K562 (cell line): ENCODE measurements at regions not wholly inside any gene's neighbourhood (a gene's known extent, or its start where the extent isn't known, plus 50 kb on each side); places are given as distances from the start of the nearest gene placed in this dataset.

Experiments
- ATAC-seq: fragments of 200-7000 bp; cut with Tn5 transposase; 3 replicates; pipeline ENCODE4 v1.9.1; 2020; ENCODE audit warnings: moderate library complexity
- BruUV-seq: library from RNA; stranded (reverse); fragments of 400-500 nt; replicated peaks from 2 replicates; lab custom pipeline; 2021; lab: Mats Ljungman, UMichigan
- CTCF ChIA-PET: fragments of 300-600 bp; formaldehyde crosslinking; extraction: SDS; loops from one replicate; lab custom pipeline; 2021; ENCODE audit warnings: low intra/inter-chr PET ratio; lab: Yijun Ruan, JAX
- POLR2A ChIA-PET: fragments of 300-600, 350-650 bp; sonication (Branson Sonifier 250); formaldehyde crosslinking; extraction: SDS; loops from one replicate; lab custom pipeline; 2021; ENCODE audit warnings: antibody characterized with exemption, inconsistent platforms; lab: Yijun Ruan, JAX
- DNase-seq, 4 experiments: peaks; one replicate each; pipeline versions ENCODE4 v3.0.0 to v3.0.0-alpha.2; 2011 to 2018; ENCODE audit warnings: low spot score in 3 of 4, mixed read lengths in 3 of 4; ENCODE audit errors: extremely low read depth in 1 of 4
- FAIRE-seq: peaks from 2 replicates; lab custom pipeline; 2011; peaks lifted over from hg19 to GRCh38; lab: Jason Lieb, UNC
- H2AFZ ChIP-seq: 2 replicates; pipeline ENCODE4 v1.6.0; 2011; ENCODE audit warnings: low read depth, low read length, control low read depth, inconsistent platforms
- H3K27ac ChIP-seq: fragments of 200-600 bp; 3 replicates; pipeline ENCODE4 v1.8.0; 2011; ENCODE audit warnings: low read depth, mild to moderate bottlenecking, control low read depth, inconsistent platforms, low read length, moderate library complexity, mixed read lengths; ENCODE audit errors: extremely low read depth
- H3K27me3 ChIP-seq, 2 experiments: fragments of 300-600 bp in 1 of 2; 2 replicates in 1 of 2; 3 replicates in 1 of 2; pipeline versions ENCODE4 v1.6.0 to v1.8.0; 2011; ENCODE audit warnings: inconsistent platforms in 2 of 2, low read length in 2 of 2, mild to moderate bottlenecking in 1 of 2, mixed read lengths in 1 of 2, moderate library complexity in 1 of 2; ENCODE audit not compliant: control insufficient read depth in 2 of 2, insufficient read depth in 2 of 2
- H3K36me3 ChIP-seq: fragments of 300-600 bp; 3 replicates; pipeline ENCODE4 v1.8.0; 2011; ENCODE audit warnings: mild to moderate bottlenecking, low read length, inconsistent platforms; ENCODE audit not compliant: control insufficient read depth, insufficient read depth
- H3K4me1 ChIP-seq, 2 experiments: fragments of 200-600 bp in 1 of 2; replicated peaks in 1 of 2; 2 replicates in 1 of 2; 3 replicates in 1 of 2; pipeline versions ENCODE4 v1.5.1 to v1.8.0; 2011; ENCODE audit warnings: inconsistent platforms in 2 of 2, low read length in 2 of 2, mild to moderate bottlenecking in 1 of 2, mixed read lengths in 1 of 2, moderate library complexity in 1 of 2; ENCODE audit not compliant: control insufficient read depth in 2 of 2, insufficient read depth in 2 of 2
- H3K4me2 ChIP-seq: 2 replicates; pipeline ENCODE4 v1.6.1; 2011; ENCODE audit warnings: low read length, control low read depth, inconsistent platforms, mixed read lengths; ENCODE audit not compliant: insufficient read depth
- H3K4me3 ChIP-seq: fragments of 200-600 bp; sonication (generic), shearing (Covaris generic); 2 replicates; pipeline ENCODE4 v1.5.1; 2016; ENCODE audit warnings: control low read depth, inconsistent platforms
- H3K79me2 ChIP-seq: fragments of 200-600 bp; 3 replicates; pipeline ENCODE4 v1.8.0; 2011; ENCODE audit warnings: low read length, inconsistent platforms; ENCODE audit not compliant: control insufficient read depth, insufficient read depth
- H3K9ac ChIP-seq, 2 experiments: 2 replicates each; pipeline versions ENCODE4 v1.6.0 to v1.6.1; 2011; ENCODE audit warnings: low read depth in 2 of 2, low read length in 2 of 2, control low read depth in 1 of 2, inconsistent platforms in 1 of 2, mild to moderate bottlenecking in 1 of 2, mixed read lengths in 1 of 2; ENCODE audit not compliant: insufficient read depth in 1 of 2
- H3K9me1 ChIP-seq: one replicate; pipeline ENCODE4 v1.6.0; 2011; ENCODE audit warnings: inconsistent platforms, mild to moderate bottlenecking, low read length, moderate library complexity; ENCODE audit not compliant: control insufficient read depth, insufficient read depth
- H3K9me3 ChIP-seq: replicated peaks from 2 replicates; pipeline ENCODE4 v1.5.1; 2011; ENCODE audit warnings: low read depth, low read length, inconsistent platforms; ENCODE audit not compliant: control insufficient read depth, insufficient read depth
- H4K20me1 ChIP-seq: replicated peaks from 2 replicates; pipeline ENCODE4 v1.6.1; 2011; ENCODE audit warnings: low read length, inconsistent platforms, mixed read lengths; ENCODE audit not compliant: control insufficient read depth, insufficient read depth
- CTBP1 ChIP-seq: fragments of 450-650 bp; IDR thresholded peaks from 2 replicates; pipeline ENCODE4 v1.6.1; 2016; ENCODE audit warnings: borderline replicate concordance
- POLR2AphosphoS5 ChIP-seq: IDR thresholded peaks from 2 replicates; pipeline ENCODE4 v1.6.1; 2011; ENCODE audit warnings: mild to moderate bottlenecking, low read depth, low read length, moderate library complexity; ENCODE audit not compliant: control insufficient read depth, insufficient read depth
- RBM25 ChIP-seq: fragments of 200-400 bp; formaldehyde crosslinking; IDR thresholded peaks from 2 replicates; pipeline ENCODE4 v1.6.1; 2018; ENCODE audit warnings: low read length, low read depth, moderate library complexity; ENCODE audit not compliant: severe bottlenecking
- ZC3H4 ChIP-seq: sonication (generic); formaldehyde crosslinking; IDR thresholded peaks from 2 replicates; pipeline ENCODE4 v1.9.0; 2021; ENCODE audit warnings: missing genetic modification reagents, borderline replicate concordance
- ZNF212 ChIP-seq: fragments of 450-650 bp; formaldehyde crosslinking; IDR thresholded peaks from 2 replicates; pipeline ENCODE4 v1.4.0; 2020; ENCODE audit warnings: mild to moderate bottlenecking
- WGBS: fragments of 100-300 bp; shearing (Covaris generic); methylation state at CpG from one replicate; pipeline ENCODE4 v1.1.6; 2016; ENCODE audit warnings: low coverage, mixed read lengths; ENCODE audit not compliant: insufficient coverage; ENCODE audit errors: missing lambda C conversion rate; 5-methylcytosine and 5-hydroxymethylcytosine counted together
- in situ Hi-C: fragments of 300-500 bp; cut with MboI; formaldehyde crosslinking; loops from 4 replicates; pipeline ENCODE4 v1.15.0; 2018; ENCODE audit warnings: inconsistent platforms, mixed read lengths
- intact Hi-C: fragments of 100-400 bp; cut with micrococcal nuclease; formaldehyde crosslinking; loops from 2 replicates; pipeline ENCODE4 v1.14.2; 2022
- TF ChIP-seq, protein P1 (sequence below), 3 experiments: fragments of 200-800 bp in 1 of 3; fragments of 250-450 bp in 1 of 3; fragments of 450-650 bp in 1 of 3; sonication (Bioruptor Pico) in 1 of 3; sonication (Bioruptor generic) in 1 of 3; formaldehyde crosslinking in 1 of 3; IDR thresholded peaks; 2 replicates each; pipeline versions ENCODE4 v1.6.1 to v1.8.0; 2016 to 2022; ENCODE audit warnings: mild to moderate bottlenecking in 2 of 3, missing genetic modification characterization in 2 of 3, missing compliant biosample characterization in 1 of 3, moderate library complexity in 1 of 3
- TF ChIP-seq, protein P2 (sequence below): fragments of 250-450 bp; sonication (Bioruptor Pico); IDR thresholded peaks from 2 replicates; pipeline ENCODE4 v1.8.0; 2022; ENCODE audit warnings: moderate library complexity, mild to moderate bottlenecking, inconsistent platforms
- TF ChIP-seq, protein P3 (sequence below): fragments of 250-450 bp; sonication (Bioruptor Pico); IDR thresholded peaks from 2 replicates; pipeline ENCODE4 v1.8.0; 2022; ENCODE audit warnings: inconsistent platforms

DNA sequence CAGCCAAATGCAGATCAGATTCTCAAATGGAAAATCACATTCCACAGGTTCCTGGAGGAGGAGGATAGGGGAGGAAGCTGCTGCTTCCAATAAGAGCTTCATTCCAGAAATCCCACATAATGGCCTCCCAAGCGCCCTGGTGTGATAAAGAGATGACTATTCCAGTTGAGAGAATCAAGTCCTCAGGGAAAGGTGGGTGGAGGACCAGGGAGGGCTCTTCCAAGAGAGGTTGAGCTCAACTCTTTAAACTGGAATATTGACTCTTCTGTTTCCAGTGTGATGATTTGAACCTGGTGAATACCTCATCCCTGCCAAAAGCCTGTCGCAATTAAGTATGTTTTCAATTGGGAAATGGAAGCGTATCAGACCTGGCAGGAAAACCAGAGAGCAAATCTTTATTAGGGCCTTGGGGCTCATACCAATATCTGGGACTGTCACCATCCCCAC, 81.4 kb upstream of the DYNLRB2 start (continued):
- TF ChIP-seq, protein P1, sequence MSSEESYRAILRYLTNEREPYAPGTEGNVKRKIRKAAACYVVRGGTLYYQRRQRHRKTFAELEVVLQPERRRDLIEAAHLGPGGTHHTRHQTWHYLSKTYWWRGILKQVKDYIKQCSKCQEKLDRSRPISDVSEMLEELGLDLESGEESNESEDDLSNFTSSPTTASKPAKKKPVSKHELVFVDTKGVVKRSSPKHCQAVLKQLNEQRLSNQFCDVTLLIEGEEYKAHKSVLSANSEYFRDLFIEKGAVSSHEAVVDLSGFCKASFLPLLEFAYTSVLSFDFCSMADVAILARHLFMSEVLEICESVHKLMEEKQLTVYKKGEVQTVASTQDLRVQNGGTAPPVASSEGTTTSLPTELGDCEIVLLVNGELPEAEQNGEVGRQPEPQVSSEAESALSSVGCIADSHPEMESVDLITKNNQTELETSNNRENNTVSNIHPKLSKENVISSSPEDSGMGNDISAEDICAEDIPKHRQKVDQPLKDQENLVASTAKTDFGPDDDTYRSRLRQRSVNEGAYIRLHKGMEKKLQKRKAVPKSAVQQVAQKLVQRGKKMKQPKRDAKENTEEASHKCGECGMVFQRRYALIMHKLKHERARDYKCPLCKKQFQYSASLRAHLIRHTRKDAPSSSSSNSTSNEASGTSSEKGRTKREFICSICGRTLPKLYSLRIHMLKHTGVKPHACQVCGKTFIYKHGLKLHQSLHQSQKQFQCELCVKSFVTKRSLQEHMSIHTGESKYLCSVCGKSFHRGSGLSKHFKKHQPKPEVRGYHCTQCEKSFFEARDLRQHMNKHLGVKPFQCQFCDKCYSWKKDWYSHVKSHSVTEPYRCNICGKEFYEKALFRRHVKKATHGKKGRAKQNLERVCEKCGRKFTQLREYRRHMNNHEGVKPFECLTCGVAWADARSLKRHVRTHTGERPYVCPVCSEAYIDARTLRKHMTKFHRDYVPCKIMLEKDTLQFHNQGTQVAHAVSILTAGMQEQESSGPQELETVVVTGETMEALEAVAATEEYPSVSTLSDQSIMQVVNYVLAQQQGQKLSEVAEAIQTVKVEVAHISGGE (CRISPR knock-in tag; IDR thresholded peaks at IDR 0.05) = no peak
- TF ChIP-seq CTBP1 (no peak), POLR2AphosphoS5 (no peak)

DNA sequence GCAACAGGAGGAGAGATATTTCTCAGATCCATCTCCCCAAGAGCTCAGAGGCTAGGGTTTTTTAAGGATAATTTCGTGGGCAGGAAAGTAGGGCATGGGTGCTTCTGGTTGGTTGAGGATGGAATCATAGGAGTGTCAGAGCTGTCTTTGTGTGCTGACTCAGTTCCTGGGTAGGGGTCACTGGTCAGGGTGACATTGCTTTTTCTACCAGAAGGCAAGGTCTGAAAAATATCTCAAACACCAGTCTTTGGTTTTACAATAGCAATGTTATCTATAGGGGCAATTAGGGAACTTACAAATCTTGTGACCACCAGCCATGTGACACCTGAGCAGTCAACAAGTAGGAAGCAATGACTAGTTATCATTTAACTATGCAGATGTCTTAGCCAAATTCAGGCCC, 82.9 kb upstream of the DYNLRB2 start:
- FAIRE-seq (no peak), DNase-seq (no peak), ATAC-seq (no peak)
- Histone ChIP-seq H3K4me2 (no peak overlapping the region), H3K9me1 (no peaks in the 10 kb centered on the region), H3K9me3 (no peaks in the 10 kb centered on the region), H3K27ac (no peak overlapping the region), H3K27me3 (no peaks in the 10 kb centered on the region), H2AFZ (no peak overlapping the region), H3K9ac (no peak overlapping the region), H3K36me3 (no peaks in the 10 kb centered on the region), H3K4me3 (no peak overlapping the region), H4K20me1 (no peaks in the 10 kb centered on the region), H3K79me2 (no peaks in the 10 kb centered on the region), H3K4me1 (no peaks in the 10 kb centered on the region)
- no TSS peak for BruUV-seq
- intact Hi-C loops = no loop called here
- 0% methylated on average over 1 of the region's 1 CpG for WGBS
- in situ Hi-C loops = no loop called here
- ChIA-PET CTCF (no interaction called here), POLR2A (interaction anchor here (0.6 kb wide), 1 partner anchor 9 kb away, joined by 6 read pairs; no protein-coding TSS in a partner anchor)
- TF ChIP-seq ZC3H4 (CRISPR knock-in tag) (no peak), ZNF212 (CRISPR knock-in tag) (no peak), RBM25 (no peak)
- TF ChIP-seq, protein P2, sequence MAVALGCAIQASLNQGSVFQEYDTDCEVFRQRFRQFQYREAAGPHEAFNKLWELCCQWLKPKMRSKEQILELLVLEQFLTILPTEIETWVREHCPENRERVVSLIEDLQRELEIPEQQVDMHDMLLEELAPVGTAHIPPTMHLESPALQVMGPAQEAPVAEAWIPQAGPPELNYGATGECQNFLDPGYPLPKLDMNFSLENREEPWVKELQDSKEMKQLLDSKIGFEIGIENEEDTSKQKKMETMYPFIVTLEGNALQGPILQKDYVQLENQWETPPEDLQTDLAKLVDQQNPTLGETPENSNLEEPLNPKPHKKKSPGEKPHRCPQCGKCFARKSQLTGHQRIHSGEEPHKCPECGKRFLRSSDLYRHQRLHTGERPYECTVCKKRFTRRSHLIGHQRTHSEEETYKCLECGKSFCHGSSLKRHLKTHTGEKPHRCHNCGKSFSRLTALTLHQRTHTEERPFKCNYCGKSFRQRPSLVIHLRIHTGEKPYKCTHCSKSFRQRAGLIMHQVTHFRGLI (CRISPR knock-in tag) = no peak
- TF ChIP-seq, protein P3, sequence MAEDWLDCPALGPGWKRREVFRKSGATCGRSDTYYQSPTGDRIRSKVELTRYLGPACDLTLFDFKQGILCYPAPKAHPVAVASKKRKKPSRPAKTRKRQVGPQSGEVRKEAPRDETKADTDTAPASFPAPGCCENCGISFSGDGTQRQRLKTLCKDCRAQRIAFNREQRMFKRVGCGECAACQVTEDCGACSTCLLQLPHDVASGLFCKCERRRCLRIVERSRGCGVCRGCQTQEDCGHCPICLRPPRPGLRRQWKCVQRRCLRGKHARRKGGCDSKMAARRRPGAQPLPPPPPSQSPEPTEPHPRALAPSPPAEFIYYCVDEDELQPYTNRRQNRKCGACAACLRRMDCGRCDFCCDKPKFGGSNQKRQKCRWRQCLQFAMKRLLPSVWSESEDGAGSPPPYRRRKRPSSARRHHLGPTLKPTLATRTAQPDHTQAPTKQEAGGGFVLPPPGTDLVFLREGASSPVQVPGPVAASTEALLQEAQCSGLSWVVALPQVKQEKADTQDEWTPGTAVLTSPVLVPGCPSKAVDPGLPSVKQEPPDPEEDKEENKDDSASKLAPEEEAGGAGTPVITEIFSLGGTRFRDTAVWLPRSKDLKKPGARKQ (CRISPR knock-in tag) = no peak
